GM18909 (cell line): ENCODE measurements at regions not wholly inside any gene's neighbourhood (a gene's known extent, or its start where the extent isn't known, plus 50 kb on each side); places are given as distances from the start of the nearest gene placed in this dataset.

Source experiments
- ATAC-seq: cut with Tn5 transposase; IDR thresholded peaks from one replicate; pipeline ENCODE4 v1.9.1; 2021; ENCODE audit warnings: mild to moderate bottlenecking; ENCODE audit not compliant: unreplicated experiment, poor library complexity

DNA sequence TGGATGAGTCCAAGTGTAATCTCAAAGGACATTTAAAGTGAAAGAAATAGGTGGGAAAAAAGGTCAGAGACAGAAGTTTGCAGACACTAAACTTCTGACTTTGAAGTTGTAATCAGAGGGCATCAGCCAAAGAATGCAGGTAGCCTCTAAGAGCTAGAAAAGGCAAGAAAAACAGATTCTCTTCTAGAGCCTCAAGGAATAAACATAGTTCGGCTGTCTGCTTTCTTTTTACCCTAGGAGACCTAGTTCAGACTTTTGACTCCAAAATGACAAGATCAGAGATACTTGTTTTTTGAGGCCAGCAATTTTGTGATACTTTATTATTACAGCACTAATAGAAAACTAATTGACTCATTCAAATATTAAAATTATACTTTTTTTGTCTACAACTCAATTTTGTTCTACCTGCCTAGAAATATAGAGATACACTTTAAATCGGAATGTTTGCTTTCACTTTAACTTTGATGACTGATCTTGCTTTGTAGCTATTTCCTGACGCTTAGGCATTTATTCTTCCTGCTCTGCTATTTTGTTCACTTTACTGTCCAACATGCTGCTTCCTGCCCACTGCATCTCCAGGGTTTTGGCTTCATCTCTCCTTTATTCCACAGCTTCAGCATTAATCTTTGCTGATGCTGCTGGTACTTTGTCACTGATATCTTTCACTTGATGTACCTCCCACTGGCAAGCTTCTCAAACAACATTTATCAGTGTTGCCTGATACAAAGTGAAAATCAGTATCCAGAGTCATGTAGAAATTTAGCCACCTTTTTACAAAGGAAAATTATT, 272.5 kb downstream of the DSEL start:
- ATAC-seq: peak; percentile 66

DNA sequence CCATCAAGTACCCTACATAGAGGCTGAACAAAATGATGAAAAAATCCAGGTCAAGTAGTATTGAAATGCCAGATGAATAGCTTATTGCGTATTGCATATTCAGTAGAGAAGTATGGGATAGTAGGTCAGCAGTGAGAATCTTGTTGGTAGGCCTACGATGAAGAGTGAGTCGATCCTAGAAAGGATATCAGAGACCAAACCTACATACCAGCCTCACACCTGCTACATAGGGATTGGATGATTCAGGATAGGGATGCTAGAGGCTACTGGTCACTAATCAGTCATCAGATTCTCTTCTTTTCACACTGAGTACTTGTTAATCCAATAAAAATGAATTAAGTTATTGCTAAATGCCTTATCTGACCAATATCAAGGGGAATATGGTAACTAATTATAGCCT, 274.5 kb downstream of the DSEL start:
- no peak for ATAC-seq

DNA sequence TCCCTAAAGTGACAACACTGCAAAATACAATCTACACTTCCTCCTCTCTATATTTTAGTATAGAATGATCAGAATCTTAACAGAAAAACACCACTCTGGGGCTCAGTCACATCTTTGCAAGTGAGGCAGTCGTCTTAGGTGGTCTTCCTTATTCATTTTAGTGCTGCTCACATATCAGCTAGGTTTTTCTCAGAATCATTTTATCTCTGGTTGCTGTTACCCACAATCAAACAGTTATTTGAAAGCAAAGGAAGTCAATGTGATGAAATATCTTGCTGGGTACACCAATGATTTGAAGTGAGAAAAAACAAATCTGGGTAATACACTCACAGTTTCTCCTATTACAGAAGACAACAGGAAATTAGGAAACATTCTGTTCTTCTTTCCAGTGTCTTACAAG, 275.2 kb downstream of the DSEL start:
- ATAC-seq: no peak

DNA sequence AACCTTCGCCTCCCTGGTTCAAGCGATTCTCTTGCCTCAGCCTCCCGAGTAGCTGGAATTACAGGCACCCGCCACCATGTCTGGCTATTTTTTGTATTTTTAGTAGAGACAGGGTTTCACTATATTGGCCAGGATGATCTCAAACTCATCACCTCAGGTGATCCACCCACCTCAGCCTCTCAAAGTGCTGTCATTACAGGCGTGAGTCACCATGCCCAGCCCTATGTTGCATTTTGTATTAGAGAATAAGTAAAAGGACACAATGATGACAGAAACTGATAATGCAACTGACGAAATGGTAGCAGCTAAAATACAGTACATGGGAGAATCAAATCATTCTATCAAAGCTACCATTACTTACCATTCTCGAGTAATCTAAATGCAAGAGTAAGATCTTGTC, 276.7 kb downstream of the DSEL start:
- ATAC-seq: no peak

DNA sequence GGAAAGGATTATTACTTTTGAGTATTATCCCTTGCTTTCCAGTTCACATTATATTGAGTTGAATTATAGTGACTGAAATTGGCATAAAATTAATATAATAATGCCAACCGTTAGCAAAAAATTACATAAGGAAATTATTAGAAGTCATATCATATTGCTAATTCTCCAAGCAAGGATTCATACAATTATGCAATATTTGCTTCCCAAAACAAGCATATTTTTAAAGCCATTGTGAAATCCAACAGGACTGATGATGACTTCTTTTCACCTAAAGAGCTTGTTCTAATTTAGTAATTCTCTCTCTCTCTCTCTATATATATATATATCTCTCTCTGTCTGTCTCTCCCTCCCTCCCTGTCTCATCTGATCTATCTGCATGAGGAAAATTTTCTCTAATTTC, 283.5 kb downstream of the DSEL start:
- no peak for ATAC-seq

DNA sequence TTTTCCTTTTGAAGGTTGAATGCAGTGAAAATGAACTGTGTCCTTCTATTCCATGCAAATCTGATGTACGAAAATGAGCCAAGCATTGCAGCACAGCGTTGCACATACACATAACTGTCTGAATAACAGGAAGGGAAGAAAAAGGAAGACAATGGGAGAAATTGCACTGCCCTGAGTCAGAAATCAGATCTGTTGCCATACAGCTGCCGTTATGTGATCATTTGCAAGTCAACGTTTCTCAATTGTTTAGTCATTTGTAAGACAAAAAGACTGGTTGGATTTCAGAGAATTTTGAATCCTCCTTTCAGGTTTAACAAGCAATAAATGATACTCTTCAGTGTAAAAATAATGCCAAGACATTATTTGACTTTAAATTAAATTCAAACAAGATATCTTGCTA, 284.1 kb downstream of the DSEL start:
- ATAC-seq: no peak

DNA sequence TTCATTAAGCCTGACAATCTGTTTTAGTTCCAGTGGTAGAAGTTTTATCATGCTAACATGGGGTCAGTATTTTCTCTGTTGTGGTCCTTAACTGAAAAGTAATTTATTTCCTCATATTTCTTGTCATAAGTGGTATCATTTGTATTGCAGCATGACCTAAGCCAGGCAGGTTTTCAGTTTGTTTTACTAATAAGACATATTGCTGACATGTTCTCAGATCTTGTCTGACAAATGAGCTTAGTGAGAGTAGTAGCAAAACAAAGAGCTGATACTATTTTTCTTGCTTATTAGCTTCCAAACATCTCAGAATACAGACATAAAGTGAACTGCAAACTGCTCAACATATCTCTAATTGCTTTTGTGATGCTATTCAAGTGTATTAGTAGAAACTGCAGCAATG, 293.6 kb downstream of the DSEL start:
- no peak for ATAC-seq

DNA sequence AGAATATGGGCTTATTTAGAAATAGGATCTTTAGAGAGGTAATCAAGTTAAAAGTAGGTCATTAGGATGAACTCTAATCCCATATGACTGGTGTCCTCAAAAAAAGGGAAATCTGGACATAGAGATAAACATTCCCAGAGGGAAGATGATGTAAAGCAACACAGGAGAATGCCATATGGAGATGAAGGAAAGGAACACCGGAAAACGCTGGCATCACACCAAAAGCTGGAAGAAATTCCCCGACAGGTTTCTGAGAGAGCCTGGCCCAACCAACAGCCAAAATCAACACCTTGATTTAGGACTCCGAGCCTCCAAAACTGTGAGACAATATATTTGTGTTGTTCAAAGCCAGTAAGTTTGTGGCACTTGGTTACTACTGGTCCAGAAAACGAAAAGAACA, 296.7 kb downstream of the DSEL start:
- no peak for ATAC-seq

DNA sequence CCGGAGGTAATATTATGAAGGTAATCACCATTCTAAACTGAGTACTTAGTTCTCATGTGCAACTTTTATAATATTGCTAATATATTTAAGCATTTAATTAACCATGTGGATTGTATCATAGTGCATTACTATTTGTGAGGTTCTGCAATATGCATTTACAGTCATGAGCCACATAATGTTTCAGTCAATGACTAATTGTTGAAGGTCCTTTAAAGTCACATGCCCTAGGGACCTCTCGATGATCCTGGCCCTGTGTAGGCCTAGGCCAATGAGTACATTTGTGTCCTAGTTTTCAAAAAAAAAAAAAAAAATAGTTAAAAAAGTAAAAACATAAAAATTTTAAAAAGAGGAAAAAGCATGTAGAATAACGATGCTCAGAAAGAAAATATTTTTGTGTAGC, 298.0 kb downstream of the DSEL start:
- no peak for ATAC-seq

DNA sequence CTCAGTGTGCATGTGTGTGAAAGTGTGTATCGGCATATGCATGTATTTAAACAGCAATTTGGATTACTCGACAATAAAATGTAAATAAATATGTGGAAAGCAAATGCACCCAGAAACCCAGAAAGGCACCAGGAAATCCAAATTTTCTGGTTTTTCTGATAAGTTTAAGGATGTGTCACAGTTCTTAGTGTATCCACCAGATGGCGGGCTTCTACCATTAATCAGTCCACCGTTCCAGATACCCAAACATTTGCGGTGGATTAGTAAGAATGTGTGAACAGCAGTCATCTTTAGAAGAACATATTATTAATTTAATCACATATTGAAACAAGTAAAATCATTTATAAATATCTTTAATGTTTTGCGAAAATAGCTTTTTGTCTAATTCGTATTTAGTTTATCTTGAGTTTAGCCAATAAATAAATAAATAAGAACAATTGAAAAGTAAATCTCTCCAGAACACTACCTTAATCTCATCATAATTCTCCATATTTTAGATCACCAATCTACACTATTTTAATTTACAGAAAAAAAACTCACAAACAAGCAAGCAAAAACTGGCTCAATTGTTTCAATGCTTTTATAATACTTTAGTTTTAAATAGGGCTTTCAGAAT, 298.9 kb downstream of the DSEL start:
- ATAC-seq: peak; percentile 95

DNA sequence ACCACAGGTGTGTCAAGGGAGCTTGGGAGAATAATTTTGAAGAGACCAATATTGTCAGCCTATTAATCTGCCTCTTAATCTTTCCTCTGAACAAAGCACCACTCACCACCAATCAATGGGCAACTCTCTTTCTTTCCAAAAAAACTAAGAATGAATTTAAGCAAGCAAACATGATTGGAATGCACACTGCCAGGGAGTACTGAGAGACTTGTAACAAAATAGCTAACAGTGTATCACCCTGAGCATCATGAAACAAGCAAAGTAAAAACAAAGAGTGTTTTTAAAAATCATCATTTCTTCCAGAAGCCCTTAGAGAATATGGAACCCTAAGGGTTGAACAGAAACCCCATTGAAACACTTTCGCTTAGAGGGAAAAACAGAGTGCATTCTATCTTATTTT, 299.7 kb downstream of the DSEL start:
- ATAC-seq: no peak

DNA sequence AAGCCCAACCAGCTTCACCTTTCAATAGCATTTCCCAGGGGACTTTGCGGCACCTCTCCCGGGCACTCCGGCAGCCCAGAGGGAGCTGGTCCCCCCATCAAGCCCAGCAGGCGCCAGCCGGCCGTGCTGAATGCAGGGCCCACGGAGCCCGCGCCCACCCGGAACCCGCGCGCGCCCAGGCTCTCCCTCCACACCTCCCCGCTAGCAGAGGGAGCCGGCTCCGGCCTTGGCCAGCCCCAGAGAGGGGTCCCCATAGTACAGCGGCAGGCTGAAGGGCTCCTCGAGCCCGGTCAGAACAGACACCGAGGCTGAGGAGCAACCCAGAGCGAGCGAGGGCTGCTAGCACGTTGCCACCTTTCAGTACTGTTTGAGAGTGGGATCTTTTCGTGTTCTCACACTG, 300.8 kb downstream of the DSEL start:
- no peak for ATAC-seq

DNA sequence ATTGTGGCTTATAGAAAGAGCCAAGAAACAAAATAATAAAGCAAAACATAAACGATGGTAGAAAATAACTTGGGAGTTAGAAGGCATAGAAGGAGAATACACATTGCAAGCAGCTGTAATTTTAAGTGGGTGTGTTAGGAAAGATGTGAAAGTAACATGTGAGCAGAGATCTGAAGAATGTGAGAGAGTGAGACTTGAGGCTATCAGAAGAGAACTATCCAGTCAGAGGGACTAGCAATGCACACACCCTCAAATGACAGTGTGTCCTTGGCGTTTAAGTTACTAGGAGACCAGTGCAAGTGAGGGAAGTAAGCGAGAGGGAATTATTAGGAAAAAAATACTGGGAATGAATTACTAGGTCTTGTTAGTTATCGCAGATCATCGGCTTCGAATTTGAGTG, 304.9 kb downstream of the DSEL start:
- ATAC-seq: no peak

DNA sequence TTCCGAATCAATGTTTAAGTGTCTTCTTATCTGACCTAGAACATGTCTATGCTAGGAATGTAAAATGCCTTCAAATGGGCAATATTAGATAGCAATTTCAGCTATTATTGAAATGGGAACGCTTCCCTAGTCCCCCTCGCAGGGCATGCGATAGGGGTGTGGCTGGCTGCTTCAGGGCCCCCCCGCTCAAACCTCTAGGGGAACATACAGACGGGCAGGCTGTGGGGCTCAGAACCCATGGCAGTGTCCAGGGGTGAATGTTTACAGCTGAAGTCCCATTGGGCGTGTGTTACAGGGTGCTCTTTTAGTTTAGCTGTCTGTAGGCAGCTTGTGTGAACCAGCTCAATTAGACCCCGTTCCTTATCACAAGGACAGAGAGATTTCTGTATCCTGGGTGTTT, 315.9 kb downstream of the DSEL start:
- peak; percentile 13 for ATAC-seq

DNA sequence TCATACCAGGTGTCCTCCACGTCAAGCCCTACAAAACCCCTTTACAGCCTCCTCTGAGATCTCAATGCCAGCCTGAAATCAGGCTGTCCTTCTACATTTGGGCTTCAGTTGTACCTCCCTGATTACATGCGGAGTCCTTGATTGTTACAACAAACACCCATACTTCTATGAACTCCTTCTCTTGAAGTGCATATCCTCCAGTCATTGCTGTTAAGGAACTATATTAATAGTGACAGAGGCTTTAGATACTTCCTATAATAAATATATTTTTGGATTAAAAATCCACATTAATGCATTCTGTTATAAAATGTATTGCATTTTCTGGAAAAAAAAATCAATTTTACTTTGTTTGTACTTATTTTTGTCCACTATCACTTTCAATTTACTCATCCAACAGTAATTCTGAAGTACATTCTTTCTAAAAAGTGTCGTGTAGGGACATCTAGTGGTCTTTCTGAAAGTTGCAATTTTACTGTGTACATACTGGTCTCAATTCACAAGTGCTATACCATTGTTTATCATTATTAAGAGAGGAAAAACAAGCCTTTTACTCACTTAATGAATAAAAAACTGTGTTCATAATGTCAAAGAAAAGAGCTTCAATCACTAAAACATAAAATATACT, 316.4 kb downstream of the DSEL start:
- peak; percentile 94 for ATAC-seq

DNA sequence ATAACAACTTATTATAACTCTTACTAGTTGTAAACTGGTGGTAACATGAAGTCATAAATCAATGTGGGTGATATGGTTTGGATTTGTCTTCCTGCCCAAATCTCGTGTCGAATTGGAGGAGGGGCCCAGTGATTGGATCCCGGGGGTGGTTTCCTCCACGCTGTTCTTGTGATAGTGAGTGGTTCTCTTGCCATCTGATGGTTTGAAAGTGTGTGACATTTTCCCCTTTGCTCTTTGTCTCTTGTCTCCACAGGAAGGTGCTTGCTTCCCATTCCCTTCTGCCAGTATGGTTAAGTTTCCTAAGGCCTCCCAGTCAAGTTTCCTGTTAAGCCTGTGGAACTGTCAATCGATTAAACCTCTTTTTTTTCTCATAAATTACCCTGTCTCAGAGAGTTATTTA, 321.6 kb downstream of the DSEL start:
- no peak for ATAC-seq

DNA sequence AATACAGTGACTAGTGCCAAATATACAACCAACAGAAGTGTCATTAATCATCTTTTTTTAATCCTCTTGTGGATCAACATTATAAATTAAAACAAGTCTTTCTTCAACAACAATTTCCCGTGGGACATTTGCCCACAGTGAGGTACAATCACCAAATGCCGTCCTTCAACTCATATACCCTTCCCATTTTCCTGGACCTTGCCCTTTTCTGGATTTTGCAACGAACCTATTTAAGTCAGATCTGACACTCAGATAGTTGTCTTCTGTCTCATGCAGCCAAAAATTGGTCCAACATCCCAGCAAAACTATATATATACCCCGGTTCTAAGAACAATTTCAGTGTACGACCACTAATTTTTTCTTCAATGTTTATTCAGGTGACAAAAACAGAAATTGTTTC, 324.0 kb downstream of the DSEL start:
- ATAC-seq: no peak

DNA sequence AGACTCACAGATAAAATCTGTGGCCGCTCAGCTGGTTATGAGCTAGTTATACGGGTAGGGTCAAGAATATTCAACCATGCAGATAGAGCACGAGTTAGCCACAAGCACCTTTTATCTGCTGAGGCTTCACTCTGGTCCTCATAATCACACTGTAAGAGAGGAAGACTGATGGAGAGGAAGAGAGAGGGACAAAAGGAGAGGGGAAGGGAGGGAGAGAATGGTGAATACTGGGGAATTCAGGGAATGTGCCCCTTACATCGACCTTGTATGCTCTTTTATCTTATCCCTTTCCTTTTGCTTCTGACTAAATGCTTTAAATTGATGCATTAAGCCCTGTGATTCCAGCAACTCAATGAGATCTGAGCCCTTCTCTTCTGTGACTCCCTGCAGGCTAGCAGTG, 333.1 kb downstream of the DSEL start:
- ATAC-seq: no peak

DNA sequence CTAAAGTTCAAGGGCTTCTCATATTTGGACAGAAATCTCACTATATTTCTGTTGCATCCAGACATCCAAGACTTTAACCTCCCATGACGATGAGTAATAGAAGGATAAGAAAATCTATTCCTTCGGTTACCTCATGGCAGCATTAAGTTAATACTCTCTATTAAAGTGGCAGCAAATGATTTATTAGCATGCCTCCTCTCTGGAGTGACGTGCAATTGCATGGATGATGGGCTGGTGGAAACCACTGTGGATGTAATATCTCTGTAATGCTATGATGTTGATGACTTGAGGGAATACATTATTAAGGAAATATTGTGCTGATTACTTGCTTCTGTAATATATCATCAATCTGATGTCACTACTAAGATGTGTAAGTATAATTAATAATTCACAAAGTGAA, 336.8 kb downstream of the DSEL start:
- ATAC-seq: no peak

DNA sequence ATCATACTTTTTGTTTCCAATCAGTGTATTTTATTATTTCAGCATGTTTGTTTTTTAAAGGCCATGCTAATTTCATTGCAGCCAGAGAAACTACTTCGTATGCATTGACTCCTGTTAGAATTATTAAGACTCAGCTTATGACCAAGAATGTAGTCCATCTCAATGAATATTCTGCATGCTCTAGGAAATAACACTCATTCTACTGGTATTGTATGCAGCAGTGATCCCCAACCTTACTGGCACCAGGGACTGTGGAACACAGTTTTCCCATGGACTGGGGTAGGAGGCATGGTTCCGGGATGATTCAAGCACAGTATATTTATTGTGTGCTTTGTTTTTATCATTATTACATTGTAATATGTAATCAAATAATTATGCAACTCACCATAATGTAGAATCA, 356.9 kb downstream of the DSEL start:
- no peak for ATAC-seq

DNA sequence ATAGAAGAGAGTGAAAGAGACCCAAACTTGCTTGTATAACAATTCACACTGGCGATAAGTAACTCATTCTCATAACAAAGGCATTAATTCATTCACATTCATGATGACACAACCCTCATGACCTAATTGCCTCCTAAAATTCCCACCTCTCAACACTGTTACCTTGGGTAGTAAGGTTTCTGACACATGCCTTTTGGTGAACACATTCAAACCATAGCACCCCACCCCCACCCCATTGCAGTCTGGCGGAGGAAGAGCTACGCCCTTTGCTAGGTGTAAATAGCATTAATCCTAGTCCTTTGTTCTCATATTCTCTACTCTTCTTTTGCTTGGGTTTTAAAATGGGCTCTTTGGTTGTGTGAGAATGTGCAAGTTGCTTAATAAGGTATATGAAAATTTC, 361.5 kb downstream of the DSEL start:
- no peak for ATAC-seq

DNA sequence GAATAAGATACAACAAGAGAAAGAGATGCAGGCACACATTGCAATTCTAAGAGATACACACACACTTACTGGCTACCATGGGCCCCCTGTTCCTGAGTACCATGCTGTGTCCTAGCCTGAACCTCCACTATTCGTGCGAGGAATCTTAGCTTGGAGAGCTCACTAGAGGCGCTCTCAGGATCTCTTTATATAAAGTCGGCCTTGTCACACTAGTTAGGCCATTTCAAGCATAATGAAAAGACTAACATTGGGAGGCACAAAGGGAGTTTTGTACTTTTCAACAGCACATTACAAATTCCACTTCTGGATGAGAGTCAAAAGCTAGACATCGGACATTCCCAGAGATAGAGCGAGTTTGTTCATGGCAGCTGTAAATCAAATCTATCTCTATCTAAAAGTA, 365.2 kb downstream of the DSEL start:
- ATAC-seq: no peak
